HG03095 (cell line): ENCODE measurements at regions not wholly inside any gene's neighbourhood (a gene's known extent, or its start where the extent isn't known, plus 50 kb on each side); places are given as distances from the start of the nearest gene placed in this dataset.
"Not testable (repeated sequence)": the region's sequence is repeated elsewhere in the genome, so short reads cannot be mapped to it uniquely, and the experiment has no call there.

ENCODE experiments used
- ATAC-seq: cut with Tn5 transposase; IDR thresholded peaks from one replicate; pipeline ENCODE4 v1.9.1; 2021; ENCODE audit warnings: moderate library complexity; ENCODE audit not compliant: unreplicated experiment

DNA sequence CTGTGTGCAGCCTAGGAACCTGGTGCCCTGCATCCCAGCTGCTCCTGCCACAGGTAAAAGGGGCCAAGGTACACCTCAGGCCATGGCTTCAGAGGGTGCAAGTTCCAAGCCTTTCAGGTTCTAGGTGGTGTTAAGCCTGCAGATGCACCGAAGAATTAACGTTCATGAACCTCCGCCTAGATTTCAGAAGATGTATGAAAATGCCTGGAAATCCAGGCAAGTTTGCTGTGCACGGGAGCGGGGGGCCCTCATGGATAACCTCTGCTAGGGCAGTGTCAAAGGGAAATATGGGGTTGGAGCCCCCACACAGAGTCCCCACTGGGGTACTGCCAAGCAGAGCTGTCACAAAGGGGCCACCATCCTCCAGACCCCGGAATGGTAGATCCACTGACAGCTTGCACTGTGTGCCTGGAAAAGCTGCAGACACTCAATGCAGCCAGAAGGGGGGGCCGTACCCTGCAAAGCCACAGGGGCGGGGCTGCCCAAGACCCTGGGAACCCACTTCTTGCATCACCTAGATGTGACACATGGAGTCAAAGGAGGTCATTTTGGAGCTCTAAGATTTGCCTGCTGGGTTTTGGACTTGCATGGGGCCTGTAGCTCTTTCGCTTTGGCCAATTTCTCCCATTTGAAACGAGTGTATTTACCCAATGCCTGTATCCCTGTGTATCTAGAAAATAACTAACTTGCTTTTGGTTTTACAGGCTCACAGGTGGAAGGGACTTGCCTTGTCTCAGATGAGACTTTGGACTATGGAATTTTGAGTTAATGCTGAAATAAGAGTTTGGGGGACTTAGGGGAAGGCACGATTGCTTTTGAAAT is 145.2 kb upstream of the C1QTNF3 start:
- not testable (repeated sequence) for ATAC-seq

DNA sequence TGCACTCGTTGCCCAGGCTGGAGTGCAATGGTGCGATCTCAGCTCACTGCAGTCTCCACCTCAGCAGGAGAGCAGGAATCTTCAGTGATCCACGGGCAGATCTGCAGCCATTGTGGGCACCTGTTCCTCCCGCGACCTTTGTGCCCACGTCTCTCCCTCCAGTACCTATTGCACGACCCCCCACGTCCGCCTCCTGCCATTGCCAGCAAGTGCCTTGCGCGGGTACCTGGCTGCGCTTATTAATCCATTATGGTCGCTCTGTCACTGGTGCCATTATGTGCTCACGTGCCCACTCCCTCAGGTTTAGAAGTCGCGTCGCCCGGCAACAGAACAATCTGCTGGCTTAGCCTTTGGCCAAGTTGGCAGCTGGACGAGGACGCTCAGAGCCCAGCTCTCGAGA is 146.2 kb upstream of the C1QTNF3 start:
- ATAC-seq = not testable (repeated sequence)

DNA sequence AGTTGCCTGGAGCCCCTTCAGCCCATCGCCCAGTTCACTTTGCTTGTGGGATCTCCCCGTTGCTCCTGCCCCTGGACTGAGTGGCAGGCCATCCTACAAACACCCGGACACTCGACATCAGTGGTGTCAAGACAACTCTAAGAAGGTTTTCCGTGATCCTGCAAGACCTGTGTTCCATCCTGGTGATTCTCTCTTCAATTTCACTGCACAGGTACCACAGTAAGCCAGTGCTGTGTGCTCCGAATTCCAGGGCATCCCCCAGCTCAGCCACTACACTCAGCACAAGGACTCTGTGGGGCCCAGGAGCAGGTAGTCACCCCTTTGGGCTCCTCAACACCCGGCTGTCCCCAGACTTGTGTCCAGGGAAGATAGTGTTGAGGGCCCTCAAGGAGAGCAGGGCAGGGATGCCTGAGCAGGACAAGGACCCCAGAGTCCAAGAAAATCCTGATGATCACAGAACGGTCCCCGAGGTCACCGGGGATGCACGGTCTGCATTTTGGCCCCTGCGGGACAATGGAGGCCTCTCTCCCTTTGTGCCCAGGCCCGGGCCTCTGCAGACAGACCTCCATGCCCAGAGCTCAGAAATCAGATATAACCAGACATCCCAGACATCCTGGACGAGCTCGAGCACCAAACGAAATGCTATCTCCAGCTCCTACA is 146.9 kb upstream of the C1QTNF3 start:
- not testable (repeated sequence) for ATAC-seq

DNA sequence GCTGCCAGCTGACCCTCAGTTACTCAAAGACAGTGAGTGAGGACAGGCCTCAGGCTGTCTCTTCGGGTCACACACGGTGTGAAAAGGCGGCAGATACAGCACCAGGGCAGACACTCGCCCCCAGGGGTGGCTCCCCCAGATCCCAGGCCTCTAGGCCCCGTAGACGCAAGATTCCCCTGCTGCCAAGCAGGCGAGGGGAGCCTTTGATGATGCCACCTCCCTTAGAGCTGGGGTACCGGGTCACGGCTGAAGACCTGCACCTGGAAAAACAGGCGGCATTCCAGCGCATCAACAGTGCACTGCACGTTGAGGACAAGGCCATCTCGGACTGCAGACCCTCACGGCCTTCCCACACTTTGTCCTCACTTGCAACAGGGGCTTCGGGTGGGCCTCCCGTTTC is 147.5 kb upstream of the C1QTNF3 start:
- not testable (repeated sequence) for ATAC-seq

DNA sequence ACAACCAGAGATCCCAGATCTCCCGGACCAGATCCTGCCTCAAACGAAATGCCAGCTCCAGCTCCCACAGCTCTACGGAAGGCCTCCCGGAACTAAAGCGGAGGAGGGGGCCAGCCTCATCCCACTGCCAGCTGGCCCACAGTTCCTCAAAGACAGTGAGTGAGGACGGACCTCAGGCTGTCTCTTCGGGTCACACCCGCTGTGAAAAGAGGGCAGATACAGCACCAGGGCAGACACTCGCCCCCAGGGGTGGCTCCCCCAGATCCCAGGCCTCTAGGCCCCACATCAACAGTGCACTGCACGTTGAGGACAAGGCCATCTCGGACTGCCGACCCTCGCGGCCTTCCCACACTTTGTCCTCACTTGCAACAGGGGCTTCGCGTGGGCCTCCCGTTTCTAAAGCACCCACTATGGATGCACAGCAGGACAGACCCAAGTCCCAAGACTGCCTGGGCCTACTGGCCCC is 148.3 kb upstream of the C1QTNF3 start:
- not testable (repeated sequence) for ATAC-seq

DNA sequence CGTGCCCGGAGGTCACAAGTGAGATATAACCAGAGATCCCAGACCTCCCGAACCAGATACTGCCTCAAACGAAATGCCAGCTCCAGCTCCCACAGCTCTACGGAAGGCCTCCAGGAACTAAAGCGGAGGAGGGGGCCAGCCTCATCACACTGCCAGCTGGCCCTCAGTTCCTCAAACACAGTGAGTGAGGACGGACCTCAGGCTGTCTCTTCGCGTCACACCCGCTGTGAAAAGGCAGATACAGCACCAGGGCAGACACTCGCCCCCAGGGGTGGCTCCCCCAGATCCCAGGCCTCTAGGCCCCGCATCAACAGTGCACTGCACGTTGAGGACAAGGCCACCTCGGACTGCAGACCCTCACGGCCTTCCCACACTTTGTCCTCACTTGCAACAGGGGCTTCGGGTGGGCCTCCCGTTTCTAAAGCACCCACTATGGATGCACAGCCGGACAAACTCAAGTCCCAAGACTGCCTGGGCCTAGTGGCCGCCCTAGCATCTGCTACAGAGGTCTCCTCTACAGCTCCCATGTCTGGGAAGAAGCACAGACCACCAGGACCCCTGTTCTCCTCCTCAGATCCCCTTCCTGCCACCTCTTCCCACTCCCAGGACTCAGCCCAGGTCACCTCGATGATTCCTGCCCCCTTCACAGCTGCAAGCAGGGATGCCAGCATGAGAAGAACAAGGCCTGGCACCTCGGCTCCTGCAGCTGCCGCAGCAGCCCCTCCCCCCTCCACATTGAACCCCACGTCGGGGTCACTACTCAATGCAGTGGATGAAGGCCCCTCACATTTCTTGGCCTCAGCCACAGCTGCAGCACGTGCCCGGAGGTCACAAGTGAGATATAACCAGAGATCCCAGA is 149.3 kb upstream of the C1QTNF3 start:
- not testable (repeated sequence) for ATAC-seq

DNA sequence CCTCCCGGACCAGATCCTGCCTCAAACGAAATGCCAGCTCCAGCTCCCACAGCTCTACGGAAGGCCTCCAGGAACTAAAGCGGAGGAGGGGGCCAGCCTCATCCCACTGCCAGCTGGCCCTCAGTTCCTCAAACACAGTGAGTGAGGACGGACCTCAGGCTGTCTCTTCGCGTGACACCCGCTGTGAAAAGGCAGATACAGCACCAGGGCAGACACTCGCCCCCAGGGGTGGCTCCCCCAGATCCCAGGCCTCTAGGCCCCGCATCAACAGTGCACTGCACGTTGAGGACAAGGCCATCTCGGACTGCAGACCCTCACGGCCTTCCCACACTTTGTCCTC is 149.9 kb upstream of the C1QTNF3 start:
- ATAC-seq = not testable (repeated sequence)

DNA sequence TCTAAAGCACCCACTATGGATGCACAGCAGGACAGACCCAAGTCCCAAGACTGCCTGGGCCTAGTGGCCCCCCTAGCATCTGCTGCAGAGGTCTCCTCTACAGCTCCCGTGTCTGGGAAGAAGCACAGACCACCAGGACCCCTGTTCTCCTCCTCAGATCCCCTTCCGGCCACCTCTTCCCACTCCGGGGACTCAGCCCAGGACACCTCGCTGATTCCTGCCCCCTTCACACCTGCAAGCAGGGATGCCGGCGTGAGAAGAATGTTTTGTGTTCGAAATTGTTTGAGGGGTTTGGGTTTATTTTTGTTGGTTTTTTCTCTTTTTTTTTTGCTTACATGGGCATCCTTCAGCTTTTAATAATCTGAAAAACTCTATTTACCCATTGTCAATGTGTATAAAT is 150.3 kb upstream of the C1QTNF3 start:
- not testable (repeated sequence) for ATAC-seq

DNA sequence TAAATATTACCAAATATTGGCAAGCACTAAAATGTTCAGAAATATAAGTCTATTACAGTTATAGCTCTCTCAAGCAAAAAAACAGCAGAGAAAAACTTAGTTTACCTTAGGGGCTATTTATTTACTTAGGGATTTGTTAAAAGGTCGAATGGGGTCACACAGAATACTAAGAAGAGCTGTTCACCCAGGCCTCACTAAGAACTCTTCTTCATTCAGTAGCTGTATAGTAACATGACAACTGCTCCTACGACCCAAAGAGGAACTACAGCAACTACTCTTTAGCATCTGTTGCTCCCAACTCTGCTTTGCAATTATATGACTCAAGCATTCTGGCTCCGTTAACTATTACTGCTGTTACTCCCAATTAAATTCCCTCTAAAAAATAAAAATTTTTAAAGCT is 150.8 kb upstream of the C1QTNF3 start:
- not testable (repeated sequence) for ATAC-seq

DNA sequence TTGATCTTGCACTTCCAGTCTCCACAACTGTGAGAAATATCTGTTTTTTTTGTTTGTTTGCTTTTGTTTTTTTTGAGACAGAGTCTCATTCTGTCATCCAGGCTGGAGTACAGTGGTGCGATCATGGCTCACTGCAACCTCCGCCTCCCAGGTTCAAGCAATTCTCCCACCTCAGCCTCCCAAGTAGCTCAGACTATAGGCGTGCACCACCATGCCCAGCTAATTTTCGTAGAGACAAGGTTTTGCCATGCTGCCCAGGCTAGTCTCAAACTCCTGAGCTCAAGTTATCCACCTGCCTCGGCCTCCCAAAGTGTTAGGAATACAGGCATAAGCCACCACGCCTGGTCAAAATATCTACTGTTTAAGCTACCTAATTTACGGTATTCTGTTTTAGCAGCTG is 153.1 kb upstream of the C1QTNF3 start:
- not testable (repeated sequence) for ATAC-seq

DNA sequence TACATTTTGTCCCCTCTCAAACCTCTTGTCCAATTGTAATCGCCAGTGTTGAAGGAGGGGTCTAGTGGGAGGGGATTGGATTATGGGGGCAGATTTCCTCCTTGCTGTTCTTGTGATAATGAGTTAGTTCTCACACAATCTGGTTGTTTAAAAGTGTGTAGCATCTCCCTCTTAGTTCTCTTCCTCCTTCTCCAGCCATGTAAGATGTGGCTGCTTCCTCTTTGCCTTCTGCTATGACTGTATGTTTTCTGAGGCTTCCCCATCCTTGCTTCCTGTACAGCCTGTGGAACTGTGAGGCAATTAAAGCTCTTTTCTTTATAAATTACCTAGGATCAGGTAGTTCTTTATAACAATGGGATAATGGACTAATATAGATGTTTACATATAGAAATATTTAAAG is 162.3 kb upstream of the C1QTNF3 start:
- not testable (repeated sequence) for ATAC-seq

DNA sequence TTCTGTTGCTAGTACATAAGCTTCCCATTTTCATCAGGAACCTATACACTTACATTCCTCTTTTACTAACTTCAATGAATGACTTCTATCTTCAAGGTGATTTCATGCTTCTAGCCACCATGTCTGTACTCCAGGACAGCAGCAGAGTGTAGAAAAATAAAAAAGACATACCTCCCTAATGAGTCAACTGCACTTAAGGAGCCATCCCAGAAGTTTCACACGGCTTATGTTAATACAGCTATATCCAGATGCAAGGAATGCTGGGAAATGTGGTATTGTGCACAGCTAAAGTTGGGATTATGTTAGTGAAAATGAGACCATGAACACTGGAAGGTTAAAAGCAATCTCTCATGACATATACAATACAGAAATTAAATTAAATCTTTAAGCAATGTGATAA is 174.4 kb upstream of the C1QTNF3 start:
- ATAC-seq = not testable (repeated sequence)

DNA sequence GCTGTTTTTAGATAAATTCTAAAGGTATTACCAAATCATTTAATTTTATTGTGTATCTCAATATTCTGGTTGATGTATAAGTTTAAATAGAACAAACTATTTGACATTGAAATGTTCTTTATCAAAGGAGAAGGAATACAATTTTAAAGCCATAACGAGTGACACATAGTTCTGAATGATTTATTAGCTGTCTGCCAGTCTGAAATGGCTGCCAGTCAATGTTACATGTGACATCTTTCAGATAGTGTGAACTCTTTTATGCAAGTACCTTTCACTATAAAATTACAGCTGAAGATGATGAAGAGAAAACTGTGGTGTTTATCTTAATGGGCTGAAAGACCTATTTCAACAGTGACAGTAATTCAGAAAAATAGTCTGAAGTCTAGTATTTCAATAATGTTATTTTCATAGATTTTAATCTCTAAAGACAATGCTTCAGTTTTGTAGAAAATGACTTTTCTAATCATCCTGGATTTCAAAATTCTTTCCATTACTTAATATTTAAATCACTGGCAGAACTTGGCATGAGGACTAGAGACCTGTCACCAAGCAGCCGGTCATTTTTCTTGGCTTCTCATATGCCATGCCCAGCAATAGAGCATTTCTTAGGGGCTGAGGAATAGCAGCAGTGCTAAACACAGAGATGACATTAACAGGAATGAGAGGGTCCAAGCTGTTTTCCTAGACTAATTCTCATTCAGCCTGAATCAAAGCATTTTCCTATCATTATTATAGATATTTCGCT is 178.5 kb upstream of the C1QTNF3 start:
- not testable (repeated sequence) for ATAC-seq

DNA sequence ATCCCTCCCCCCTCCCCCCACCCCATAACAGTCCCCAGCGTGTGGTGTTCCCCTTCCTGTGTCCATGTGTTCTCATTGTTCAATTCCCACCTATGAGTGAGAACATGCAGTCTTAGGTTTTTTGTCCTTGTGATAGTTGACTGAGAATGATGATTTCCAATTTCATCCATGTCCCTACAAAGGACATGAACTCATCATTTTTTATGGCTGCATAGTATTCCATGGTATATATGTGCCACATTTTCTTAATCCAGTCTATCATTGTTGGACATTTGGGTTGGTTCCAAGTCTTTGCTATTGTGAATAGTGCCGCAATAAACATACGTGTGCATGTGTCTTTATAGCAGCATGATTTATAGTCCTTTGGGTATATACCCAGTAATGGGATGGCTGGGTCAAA is 180.1 kb upstream of the C1QTNF3 start:
- not testable (repeated sequence) for ATAC-seq

DNA sequence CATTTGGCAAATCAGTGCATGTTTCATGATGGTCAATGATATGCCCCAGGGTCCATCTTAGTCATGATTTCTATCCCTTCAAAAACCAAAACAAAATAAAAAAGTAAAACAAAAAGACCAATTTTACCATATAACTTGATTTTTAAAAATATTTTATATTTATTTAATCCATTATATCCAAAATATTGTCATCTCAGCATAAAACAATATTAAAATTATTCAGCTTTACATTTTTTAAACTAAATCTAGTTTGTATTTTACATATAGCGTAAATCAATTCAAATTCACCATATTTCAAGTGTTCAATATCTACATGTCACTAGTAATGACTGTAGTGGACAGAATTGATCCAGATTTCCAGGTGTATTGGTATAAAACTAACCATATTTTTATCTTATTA is 187.4 kb upstream of the C1QTNF3 start:
- ATAC-seq = not testable (repeated sequence)

DNA sequence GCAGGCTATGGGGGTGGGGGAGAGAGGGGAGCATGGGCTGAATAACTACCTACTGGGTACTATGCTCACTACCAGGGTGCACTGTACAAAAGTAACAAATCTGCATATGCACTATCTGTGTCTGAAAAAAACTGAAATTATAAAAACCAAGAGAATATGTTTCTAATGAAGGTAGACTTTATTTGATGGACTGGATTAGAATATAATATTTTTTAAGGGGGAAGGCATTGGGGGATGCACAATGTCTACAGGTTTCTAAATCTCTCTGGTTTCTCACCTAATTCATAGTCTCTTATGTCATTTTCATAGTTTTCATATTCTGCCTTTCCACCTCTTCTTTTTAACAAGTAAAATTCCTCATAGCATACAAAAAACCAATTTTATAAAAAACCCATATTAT is 200.8 kb upstream of the C1QTNF3 start:
- ATAC-seq = not testable (repeated sequence)

DNA sequence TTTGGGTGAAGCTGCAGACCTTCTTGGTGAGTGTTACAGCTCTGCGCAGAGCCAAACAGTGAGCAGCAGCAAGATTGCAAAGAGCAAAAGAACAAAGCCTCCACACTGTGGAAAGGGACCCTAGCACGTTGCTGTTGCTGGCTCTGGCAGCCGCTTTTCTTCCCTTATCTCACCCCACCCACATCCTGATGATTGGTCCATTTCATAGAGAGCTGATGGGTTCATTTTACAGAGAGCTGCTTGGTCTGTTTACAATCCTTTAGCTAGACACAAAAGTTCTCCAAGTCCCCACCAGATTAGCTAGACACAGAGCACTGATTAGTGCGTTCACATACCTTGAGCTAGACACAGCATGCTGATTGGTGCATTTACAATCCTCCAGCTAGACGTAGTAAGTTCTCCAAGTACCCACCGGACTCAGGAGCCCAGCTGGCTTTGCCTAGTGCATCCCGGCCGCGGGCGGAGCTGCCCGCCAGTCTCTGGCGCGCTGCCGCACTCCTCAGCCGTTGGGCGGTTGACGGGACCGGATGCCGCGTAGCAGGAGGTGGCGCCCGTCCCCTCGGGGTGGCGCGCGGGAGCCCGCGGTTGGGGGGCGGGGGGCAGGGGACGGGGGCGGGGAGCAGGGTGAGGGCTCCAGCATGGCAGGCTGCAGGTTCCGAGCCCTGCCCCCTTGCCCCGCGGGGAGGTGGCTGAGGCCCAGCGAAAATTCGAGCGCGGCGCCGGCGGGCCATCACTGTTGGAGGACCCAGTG is 201.4 kb upstream of the C1QTNF3 start:
- ATAC-seq = not testable (repeated sequence)

DNA sequence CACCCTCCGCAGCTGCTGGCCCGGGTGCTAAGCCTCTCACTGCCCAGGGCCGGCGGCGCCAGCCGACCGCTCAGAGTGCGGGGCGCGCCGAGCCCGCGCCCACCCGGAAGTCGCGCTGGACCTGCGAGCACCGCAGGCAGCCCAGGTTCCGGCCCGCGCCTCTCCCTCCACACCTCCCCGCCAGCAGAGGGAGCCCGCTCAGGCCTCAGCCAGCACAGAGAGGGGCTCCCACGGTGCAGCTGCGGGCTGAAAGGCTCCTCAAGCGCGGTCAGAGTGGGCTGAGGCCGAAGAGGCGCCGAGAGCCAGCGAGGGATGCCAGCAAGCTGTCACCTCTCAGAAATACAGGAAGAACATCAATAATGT is 202.0 kb upstream of the C1QTNF3 start:
- ATAC-seq = not testable (repeated sequence)

DNA sequence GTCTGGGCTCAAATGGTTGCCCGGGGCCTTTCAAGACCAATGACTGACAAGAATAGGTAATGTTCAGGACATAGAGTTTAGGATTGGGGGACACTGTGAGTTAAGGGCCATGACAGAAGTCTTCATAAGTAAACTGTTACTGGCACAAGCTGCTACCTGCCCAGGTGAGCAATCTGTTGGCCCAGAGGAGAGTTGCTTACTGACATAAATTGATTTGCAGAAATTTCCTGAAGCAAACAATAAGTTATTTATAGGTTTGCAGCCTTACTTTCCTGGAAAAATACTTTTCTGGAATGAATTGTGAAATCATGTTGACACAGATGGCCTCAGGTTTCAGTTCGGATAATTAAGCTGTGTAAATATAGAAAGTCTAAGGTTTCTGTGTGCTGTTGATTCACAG is 202.8 kb upstream of the C1QTNF3 start:
- not testable (repeated sequence) for ATAC-seq

DNA sequence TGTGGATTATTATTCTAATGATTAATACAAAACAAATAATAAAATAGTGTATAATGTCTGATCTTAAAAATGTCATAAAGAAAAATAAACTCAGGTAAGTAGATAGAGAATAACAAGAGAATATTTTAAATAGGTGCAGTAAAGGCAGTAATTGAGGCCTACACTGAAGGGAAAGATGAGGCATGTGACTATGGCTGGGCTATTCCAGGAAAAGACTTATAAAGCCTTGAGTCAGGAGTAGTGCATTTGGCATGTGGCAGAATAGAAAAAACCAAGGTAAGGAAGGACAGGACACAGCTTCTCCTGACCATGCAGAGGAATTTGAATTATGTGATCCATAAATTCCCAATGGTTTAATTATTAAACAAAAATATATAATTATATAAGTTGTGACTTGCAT is 215.6 kb upstream of the C1QTNF3 start:
- ATAC-seq = not testable (repeated sequence)
